H1 (cell line): ENCODE measurements at regions not wholly inside any gene's neighbourhood (a gene's known extent, or its start where the extent isn't known, plus 50 kb on each side); places are given as distances from the start of the nearest gene placed in this dataset.

Source experiments
- CREB1 ChIP-seq: IDR thresholded peaks from 2 replicates; pipeline ENCODE4 v1.6.1; 2012; ENCODE audit warnings: inconsistent platforms
- EP300 ChIP-seq, 2 experiments: IDR thresholded peaks; 1 replicate in 1 of 2; 2 replicates in 1 of 2; pipeline ENCODE4 v1.6.1; 2011 to 2012; ENCODE audit warnings: low read depth in 2 of 2, low read length in 2 of 2, mild to moderate bottlenecking in 2 of 2, borderline replicate concordance in 1 of 2, inconsistent platforms in 1 of 2, moderate library complexity in 1 of 2
- EZH2 ChIP-seq: fragments of 200-600 bp; sonication (generic); IDR thresholded peaks from 2 replicates; pipeline ENCODE4 v1.7.1; 2012; ENCODE audit warnings: low read depth, mild to moderate bottlenecking, moderate library complexity, low read length, inconsistent platforms; ENCODE audit not compliant: severe bottlenecking
- NRF1 ChIP-seq: IDR thresholded peaks from 2 replicates; pipeline ENCODE4 v1.6.1; 2011; ENCODE audit warnings: mild to moderate bottlenecking, low read depth, low read length, improper control_type of control experiment
- RXRA ChIP-seq: IDR thresholded peaks from 2 replicates; pipeline ENCODE4 v1.6.1; 2011; ENCODE audit warnings: low read depth, mild to moderate bottlenecking, low read length, moderate library complexity; ENCODE audit not compliant: insufficient read depth
- SRF ChIP-seq: IDR thresholded peaks from 2 replicates; pipeline ENCODE4 v1.6.1; 2011; ENCODE audit warnings: mild to moderate bottlenecking, low read depth, low read length, moderate library complexity
- TF ChIP-seq, protein P1 (sequence below): fragments of 300-600 bp; sonication (generic); IDR thresholded peaks from 2 replicates; pipeline ENCODE4 v1.7.1; 2012; ENCODE audit warnings: low read length, moderate library complexity, mild to moderate bottlenecking, inconsistent platforms; ENCODE audit not compliant: insufficient replicate concordance
- TF ChIP-seq, protein P2 (sequence below): IDR thresholded peaks from 2 replicates; pipeline ENCODE4 v1.6.1; 2012; ENCODE audit warnings: inconsistent platforms
- TF ChIP-seq, protein P3 (sequence below): IDR thresholded peaks from 2 replicates; pipeline ENCODE4 v1.6.1; 2012; ENCODE audit warnings: inconsistent platforms

DNA sequence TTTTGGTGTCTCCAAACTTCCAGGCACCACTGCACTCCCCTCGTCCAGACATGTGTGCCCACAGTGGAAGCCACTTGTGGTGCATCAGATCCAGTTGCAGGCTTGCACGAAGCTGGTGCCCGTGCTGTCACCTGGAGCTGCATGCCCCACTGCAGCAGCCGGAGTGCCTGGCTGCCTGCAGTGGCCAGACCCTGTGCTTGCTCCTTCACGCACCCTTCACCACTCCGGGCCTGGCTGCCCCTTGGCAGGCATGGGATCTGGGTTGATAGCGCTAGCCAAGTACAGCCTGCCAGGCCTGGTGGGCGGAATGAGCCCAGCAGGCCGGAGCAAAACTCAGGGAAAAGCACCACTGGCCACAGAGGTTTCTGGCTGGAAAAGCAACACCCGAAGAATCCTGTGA, 50.2 kb upstream of the SHISA3 start (continued):
- TF ChIP-seq, protein P1, sequence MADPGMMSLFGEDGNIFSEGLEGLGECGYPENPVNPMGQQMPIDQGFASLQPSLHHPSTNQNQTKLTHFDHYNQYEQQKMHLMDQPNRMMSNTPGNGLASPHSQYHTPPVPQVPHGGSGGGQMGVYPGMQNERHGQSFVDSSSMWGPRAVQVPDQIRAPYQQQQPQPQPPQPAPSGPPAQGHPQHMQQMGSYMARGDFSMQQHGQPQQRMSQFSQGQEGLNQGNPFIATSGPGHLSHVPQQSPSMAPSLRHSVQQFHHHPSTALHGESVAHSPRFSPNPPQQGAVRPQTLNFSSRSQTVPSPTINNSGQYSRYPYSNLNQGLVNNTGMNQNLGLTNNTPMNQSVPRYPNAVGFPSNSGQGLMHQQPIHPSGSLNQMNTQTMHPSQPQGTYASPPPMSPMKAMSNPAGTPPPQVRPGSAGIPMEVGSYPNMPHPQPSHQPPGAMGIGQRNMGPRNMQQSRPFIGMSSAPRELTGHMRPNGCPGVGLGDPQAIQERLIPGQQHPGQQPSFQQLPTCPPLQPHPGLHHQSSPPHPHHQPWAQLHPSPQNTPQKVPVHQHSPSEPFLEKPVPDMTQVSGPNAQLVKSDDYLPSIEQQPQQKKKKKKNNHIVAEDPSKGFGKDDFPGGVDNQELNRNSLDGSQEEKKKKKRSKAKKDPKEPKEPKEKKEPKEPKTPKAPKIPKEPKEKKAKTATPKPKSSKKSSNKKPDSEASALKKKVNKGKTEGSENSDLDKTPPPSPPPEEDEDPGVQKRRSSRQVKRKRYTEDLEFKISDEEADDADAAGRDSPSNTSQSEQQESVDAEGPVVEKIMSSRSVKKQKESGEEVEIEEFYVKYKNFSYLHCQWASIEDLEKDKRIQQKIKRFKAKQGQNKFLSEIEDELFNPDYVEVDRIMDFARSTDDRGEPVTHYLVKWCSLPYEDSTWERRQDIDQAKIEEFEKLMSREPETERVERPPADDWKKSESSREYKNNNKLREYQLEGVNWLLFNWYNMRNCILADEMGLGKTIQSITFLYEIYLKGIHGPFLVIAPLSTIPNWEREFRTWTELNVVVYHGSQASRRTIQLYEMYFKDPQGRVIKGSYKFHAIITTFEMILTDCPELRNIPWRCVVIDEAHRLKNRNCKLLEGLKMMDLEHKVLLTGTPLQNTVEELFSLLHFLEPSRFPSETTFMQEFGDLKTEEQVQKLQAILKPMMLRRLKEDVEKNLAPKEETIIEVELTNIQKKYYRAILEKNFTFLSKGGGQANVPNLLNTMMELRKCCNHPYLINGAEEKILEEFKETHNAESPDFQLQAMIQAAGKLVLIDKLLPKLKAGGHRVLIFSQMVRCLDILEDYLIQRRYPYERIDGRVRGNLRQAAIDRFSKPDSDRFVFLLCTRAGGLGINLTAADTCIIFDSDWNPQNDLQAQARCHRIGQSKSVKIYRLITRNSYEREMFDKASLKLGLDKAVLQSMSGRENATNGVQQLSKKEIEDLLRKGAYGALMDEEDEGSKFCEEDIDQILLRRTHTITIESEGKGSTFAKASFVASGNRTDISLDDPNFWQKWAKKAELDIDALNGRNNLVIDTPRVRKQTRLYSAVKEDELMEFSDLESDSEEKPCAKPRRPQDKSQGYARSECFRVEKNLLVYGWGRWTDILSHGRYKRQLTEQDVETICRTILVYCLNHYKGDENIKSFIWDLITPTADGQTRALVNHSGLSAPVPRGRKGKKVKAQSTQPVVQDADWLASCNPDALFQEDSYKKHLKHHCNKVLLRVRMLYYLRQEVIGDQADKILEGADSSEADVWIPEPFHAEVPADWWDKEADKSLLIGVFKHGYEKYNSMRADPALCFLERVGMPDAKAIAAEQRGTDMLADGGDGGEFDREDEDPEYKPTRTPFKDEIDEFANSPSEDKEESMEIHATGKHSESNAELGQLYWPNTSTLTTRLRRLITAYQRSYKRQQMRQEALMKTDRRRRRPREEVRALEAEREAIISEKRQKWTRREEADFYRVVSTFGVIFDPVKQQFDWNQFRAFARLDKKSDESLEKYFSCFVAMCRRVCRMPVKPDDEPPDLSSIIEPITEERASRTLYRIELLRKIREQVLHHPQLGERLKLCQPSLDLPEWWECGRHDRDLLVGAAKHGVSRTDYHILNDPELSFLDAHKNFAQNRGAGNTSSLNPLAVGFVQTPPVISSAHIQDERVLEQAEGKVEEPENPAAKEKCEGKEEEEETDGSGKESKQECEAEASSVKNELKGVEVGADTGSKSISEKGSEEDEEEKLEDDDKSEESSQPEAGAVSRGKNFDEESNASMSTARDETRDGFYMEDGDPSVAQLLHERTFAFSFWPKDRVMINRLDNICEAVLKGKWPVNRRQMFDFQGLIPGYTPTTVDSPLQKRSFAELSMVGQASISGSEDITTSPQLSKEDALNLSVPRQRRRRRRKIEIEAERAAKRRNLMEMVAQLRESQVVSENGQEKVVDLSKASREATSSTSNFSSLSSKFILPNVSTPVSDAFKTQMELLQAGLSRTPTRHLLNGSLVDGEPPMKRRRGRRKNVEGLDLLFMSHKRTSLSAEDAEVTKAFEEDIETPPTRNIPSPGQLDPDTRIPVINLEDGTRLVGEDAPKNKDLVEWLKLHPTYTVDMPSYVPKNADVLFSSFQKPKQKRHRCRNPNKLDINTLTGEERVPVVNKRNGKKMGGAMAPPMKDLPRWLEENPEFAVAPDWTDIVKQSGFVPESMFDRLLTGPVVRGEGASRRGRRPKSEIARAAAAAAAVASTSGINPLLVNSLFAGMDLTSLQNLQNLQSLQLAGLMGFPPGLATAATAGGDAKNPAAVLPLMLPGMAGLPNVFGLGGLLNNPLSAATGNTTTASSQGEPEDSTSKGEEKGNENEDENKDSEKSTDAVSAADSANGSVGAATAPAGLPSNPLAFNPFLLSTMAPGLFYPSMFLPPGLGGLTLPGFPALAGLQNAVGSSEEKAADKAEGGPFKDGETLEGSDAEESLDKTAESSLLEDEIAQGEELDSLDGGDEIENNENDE = no peak
- TF ChIP-seq CREB1 = no peak
- TF ChIP-seq NRF1 = no peak
- TF ChIP-seq, protein P2, sequence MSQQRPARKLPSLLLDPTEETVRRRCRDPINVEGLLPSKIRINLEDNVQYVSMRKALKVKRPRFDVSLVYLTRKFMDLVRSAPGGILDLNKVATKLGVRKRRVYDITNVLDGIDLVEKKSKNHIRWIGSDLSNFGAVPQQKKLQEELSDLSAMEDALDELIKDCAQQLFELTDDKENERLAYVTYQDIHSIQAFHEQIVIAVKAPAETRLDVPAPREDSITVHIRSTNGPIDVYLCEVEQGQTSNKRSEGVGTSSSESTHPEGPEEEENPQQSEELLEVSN = no peak
- no peak for TF ChIP-seq EP300 (IDR thresholded peaks at IDR 0.05; ENCODE audit: borderline replicate concordance in 1 of 2, low read depth in 2 of 2, low read length in 2 of 2)
- TF ChIP-seq RXRA = no peak
- TF ChIP-seq, protein P3, sequence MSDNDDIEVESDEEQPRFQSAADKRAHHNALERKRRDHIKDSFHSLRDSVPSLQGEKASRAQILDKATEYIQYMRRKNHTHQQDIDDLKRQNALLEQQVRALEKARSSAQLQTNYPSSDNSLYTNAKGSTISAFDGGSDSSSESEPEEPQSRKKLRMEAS = no peak
- no peak for TF ChIP-seq EZH2
- no peak for TF ChIP-seq SRF
